ENCODE measurements at regions not wholly inside any gene's neighbourhood (a gene's known extent, or its start where the extent isn't known, plus 50 kb on each side); places are given as distances from the start of the nearest gene placed in this dataset.
"Not testable (repeated sequence)": the region's sequence is repeated elsewhere in the genome, so short reads cannot be mapped to it uniquely, and the experiment has no call there.

DNA sequence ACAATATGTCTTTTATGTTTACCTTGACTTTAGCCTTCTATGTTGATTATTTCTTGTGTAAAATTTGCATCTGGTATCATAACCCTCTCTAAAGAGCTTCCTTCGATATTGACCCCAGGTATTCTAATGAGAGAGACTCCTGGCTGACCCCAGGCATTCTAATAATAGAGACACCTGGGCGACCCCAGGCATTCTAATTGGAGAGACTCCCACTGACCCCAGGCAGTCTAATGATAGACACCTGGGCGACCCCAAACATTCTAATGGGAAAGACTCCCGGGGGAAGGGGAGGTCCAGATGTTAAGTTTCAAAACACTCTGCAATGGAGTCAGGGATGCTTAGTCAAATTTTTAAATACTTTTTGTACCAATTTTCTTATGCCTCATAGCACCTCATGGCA is 726.4 kb downstream of the COL12A1 start:
- ChIA-PET CTCF (ENCODE audit: low intra/inter-chr PET ratio) (no interaction called here), POLR2A (no interaction called here)
- in situ Hi-C loops (cut with MboI), result no loop called here
- no peaks in the 10 kb centered on the region for H3K9me1 ChIP-seq (ENCODE audit: control insufficient read depth, insufficient read depth, low read length)
- intact Hi-C loops (cut with micrococcal nuclease), result no loop called here
- BruUV-seq (replicated peaks), result no TSS peak
- H3K4me2 ChIP-seq (ENCODE audit: insufficient read depth, low read length), result no peak overlapping the region
- no peak overlapping the region for H3K9ac ChIP-seq (ENCODE audit: insufficient read depth in 1 of 2, low read depth in 2 of 2, low read length in 2 of 2)
- no peaks in the 10 kb centered on the region for H3K79me2 ChIP-seq (ENCODE audit: control insufficient read depth, insufficient read depth, low read length)
- DNase-seq (ENCODE audit: extremely low read depth in 1 of 4, low spot score in 3 of 4), result no peak
- TF ChIP-seq NR2F6 (CRISPR knock-in tag; IDR thresholded peaks at IDR 0.05) (no peak), BMI1 (IDR thresholded peaks at IDR 0.05; ENCODE audit: low read length) (no peak)
- 0% methylated on average over 4 of the region's 4 CpGs for WGBS (ENCODE audit: insufficient coverage, low coverage, missing lambda C conversion rate)
- H3K4me3 ChIP-seq, result no peak overlapping the region
- H3K9me3 ChIP-seq (replicated peaks; ENCODE audit: control insufficient read depth, insufficient read depth, low read depth, low read length), result no peaks in the 10 kb centered on the region
- no peak overlapping the region for H3K27ac ChIP-seq (ENCODE audit: extremely low read depth, low read depth, low read length)
- no peak for ATAC-seq
- no peaks in the 10 kb centered on the region for H3K4me1 ChIP-seq (replicated peaks in 1 of 2; ENCODE audit: control insufficient read depth in 2 of 2, insufficient read depth in 2 of 2, low read length in 2 of 2)
- no peak for FAIRE-seq
- no peaks in the 10 kb centered on the region for H4K20me1 ChIP-seq (replicated peaks; ENCODE audit: control insufficient read depth, insufficient read depth, low read length)
- H2AFZ ChIP-seq (ENCODE audit: low read depth, low read length), result no peak overlapping the region
- no peaks in the 10 kb centered on the region for H3K36me3 ChIP-seq (ENCODE audit: control insufficient read depth, insufficient read depth, low read length)
- no peaks in the 10 kb centered on the region for H3K27me3 ChIP-seq (ENCODE audit: control insufficient read depth in 2 of 2, insufficient read depth in 2 of 2, low read length in 2 of 2)

DNA sequence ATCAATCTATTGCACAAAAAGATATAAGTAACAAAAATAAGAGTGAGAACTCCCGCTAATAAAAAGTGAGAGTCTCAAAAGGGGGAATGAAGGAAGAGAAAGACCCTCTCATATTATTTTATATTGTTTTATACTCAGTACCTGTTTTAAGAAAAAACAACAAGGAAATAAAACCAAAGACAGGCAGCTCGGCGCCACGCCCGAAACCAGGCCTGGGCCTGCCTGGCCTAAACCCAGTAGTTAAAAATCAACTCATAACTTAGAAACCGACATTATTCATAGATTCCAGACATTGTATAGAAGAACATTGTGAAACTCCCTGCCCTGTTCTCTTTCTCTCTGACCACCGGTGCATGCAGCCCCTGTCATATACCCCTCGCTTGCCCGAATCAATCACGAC is 731.8 kb downstream of the COL12A1 start:
- H3K9me1 ChIP-seq (ENCODE audit: control insufficient read depth, insufficient read depth, low read length); H3K79me2 ChIP-seq (ENCODE audit: control insufficient read depth, insufficient read depth, low read length); H3K4me3 ChIP-seq; intact Hi-C loops (cut with micrococcal nuclease); H3K9ac ChIP-seq (ENCODE audit: insufficient read depth in 1 of 2, low read depth in 2 of 2, low read length in 2 of 2); DNase-seq (ENCODE audit: extremely low read depth in 1 of 4, low spot score in 3 of 4); H4K20me1 ChIP-seq (replicated peaks; ENCODE audit: control insufficient read depth, insufficient read depth, low read length); H3K36me3 ChIP-seq (ENCODE audit: control insufficient read depth, insufficient read depth, low read length); BruUV-seq (replicated peaks); H3K27me3 ChIP-seq (ENCODE audit: control insufficient read depth in 2 of 2, insufficient read depth in 2 of 2, low read length in 2 of 2); CTCF ChIA-PET (ENCODE audit: low intra/inter-chr PET ratio); POLR2A ChIA-PET; ATAC-seq; H3K9me3 ChIP-seq (replicated peaks; ENCODE audit: control insufficient read depth, insufficient read depth, low read depth, low read length); H2AFZ ChIP-seq (ENCODE audit: low read depth, low read length); FAIRE-seq; H3K4me1 ChIP-seq (replicated peaks in 1 of 2; ENCODE audit: control insufficient read depth in 2 of 2, insufficient read depth in 2 of 2, low read length in 2 of 2); H3K27ac ChIP-seq (ENCODE audit: extremely low read depth, low read depth, low read length); in situ Hi-C loops (cut with MboI); H3K4me2 ChIP-seq (ENCODE audit: insufficient read depth, low read length): not testable (repeated sequence)
- WGBS (ENCODE audit: insufficient coverage, low coverage, missing lambda C conversion rate), result 1% methylated on average over 10 of the region's 10 CpGs

DNA sequence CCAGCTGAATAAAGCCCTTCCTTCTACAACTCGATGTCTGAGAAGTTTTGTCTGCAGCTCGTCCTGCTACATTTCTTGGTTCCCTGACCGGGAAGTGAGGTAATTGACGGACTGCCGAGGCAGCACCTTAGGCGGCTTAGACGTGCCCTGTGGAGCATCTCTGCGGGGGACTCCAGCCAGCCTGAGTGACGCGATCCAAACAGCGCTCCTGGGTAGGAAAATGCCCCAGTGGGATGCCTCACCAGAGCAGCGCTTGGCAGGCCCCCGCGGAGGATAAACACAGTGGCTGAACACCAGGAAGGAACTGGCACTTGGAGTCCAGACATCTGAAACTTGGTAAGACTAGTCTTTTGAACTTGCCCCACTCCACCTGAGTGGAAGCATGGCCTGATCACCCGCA is 737.3 kb downstream of the COL12A1 start:
- in situ Hi-C loops (cut with MboI), result not testable (repeated sequence)

More for the DNA sequence above, 737.3 kb downstream of the COL12A1 start:
- intact Hi-C loops (cut with micrococcal nuclease); POLR2A ChIA-PET; FAIRE-seq; H2AFZ ChIP-seq (ENCODE audit: low read depth, low read length); H3K9me3 ChIP-seq (replicated peaks; ENCODE audit: control insufficient read depth, insufficient read depth, low read depth, low read length); H3K9ac ChIP-seq (ENCODE audit: insufficient read depth in 1 of 2, low read depth in 2 of 2, low read length in 2 of 2); H3K4me2 ChIP-seq (ENCODE audit: insufficient read depth, low read length); H3K4me1 ChIP-seq (replicated peaks in 1 of 2; ENCODE audit: control insufficient read depth in 2 of 2, insufficient read depth in 2 of 2, low read length in 2 of 2); ATAC-seq; H3K27me3 ChIP-seq (ENCODE audit: control insufficient read depth in 2 of 2, insufficient read depth in 2 of 2, low read length in 2 of 2); H3K4me3 ChIP-seq; H3K27ac ChIP-seq (ENCODE audit: extremely low read depth, low read depth, low read length); BruUV-seq (replicated peaks); H3K36me3 ChIP-seq (ENCODE audit: control insufficient read depth, insufficient read depth, low read length); H3K79me2 ChIP-seq (ENCODE audit: control insufficient read depth, insufficient read depth, low read length); H3K9me1 ChIP-seq (ENCODE audit: control insufficient read depth, insufficient read depth, low read length); CTCF ChIA-PET (ENCODE audit: low intra/inter-chr PET ratio); H4K20me1 ChIP-seq (replicated peaks; ENCODE audit: control insufficient read depth, insufficient read depth, low read length); DNase-seq (ENCODE audit: extremely low read depth in 1 of 4, low spot score in 3 of 4): not testable (repeated sequence)
- 0% methylated on average over 15 of the region's 15 CpGs for WGBS (ENCODE audit: insufficient coverage, low coverage, missing lambda C conversion rate)

All from K562 (cell line).